ENCODE measurements at regions not wholly inside any gene's neighbourhood (a gene's known extent, or its start where the extent isn't known, plus 50 kb on each side); places are given as distances from the start of the nearest gene placed in this dataset.

GRCh38 chr14:85243321-85243720 is 286.6 kb upstream of the FLRT2 start:
- no peak overlapping the region for H3K4me2 ChIP-seq (ENCODE audit: low read length)
- no peak overlapping the region for H2AK5ac ChIP-seq (ENCODE audit: low read length)
- H3K27ac ChIP-seq (ENCODE audit: low read depth, low read length), result no peak overlapping the region
- no peaks in the 10 kb centered on the region for H3K9me3 ChIP-seq (ENCODE audit: insufficient read depth, low read depth, low read length)
- no peaks in the 10 kb centered on the region for H3K4me1 ChIP-seq (ENCODE audit: control insufficient read depth in 1 of 2, insufficient read depth in 2 of 2, low read length in 2 of 2)
- H2AFZ ChIP-seq (ENCODE audit: insufficient read depth, low read length, poor library complexity), result no peak overlapping the region
- no peak overlapping the region for H3K18ac ChIP-seq (ENCODE audit: low read length)
- H4K12ac ChIP-seq (ENCODE audit: low read depth, low read length), result no peak overlapping the region
- no peak overlapping the region for H3K23ac ChIP-seq (ENCODE audit: low read length)
- H2BK5ac ChIP-seq (ENCODE audit: low read depth, low read length, poor library complexity), result no peak overlapping the region
- H3K79me2 ChIP-seq (ENCODE audit: control insufficient read depth, insufficient read depth, low read length, poor library complexity), result no peaks in the 10 kb centered on the region
- H4K91ac ChIP-seq (ENCODE audit: low read depth, low read length), result no peak overlapping the region
- DNase-seq, result no peak
- H3K36me3 ChIP-seq (ENCODE audit: control insufficient read depth in 1 of 2, insufficient read depth in 2 of 2, low read length in 2 of 2), result no peaks in the 10 kb centered on the region
- H4K8ac ChIP-seq (ENCODE audit: low read depth, low read length), result no peak overlapping the region
- no CpG with 5 or more reads among the region's 1 CpG for WGBS (ENCODE audit: extremely low coverage, insufficient coverage, insufficient read length)
- H3K14ac ChIP-seq (ENCODE audit: low read length), result no peak overlapping the region
- H3K4me3 ChIP-seq (ENCODE audit: low read depth, low read length), result no peak overlapping the region
- no peaks in the 10 kb centered on the region for H3K27me3 ChIP-seq (ENCODE audit: insufficient read depth, low read length)
- no peaks in the 10 kb centered on the region for H3K79me1 ChIP-seq (ENCODE audit: low read length)
- H2BK12ac ChIP-seq (ENCODE audit: low read length), result no peak overlapping the region
- no peak overlapping the region for H3K4ac ChIP-seq (ENCODE audit: low read depth, low read length)
- H3K9ac ChIP-seq (ENCODE audit: low read length), result no peak overlapping the region
- H2BK120ac ChIP-seq (ENCODE audit: insufficient read depth, low read length, poor library complexity), result no peak overlapping the region

GRCh38 chr14:85247071-85247470 is 282.9 kb upstream of the FLRT2 start:
- WGBS (ENCODE audit: extremely low coverage, insufficient coverage, insufficient read length), result no CpG with 5 or more reads among the region's 3 CpGs
- Histone ChIP-seq H3K27ac (ENCODE audit: low read depth, low read length) (no peak overlapping the region), H3K4ac (ENCODE audit: low read depth, low read length) (no peak overlapping the region)

GRCh38 chr14:85248881-85249635 is 280.9 kb upstream of the FLRT2 start:
- Histone ChIP-seq H3K14ac (ENCODE audit: low read length) (peak overlapping the region; percentile 32), H2AK5ac (ENCODE audit: low read length) (peak overlapping the region; percentile 61), H3K4me1 (ENCODE audit: control insufficient read depth in 1 of 2, insufficient read depth in 2 of 2, low read length in 2 of 2) (peaks cover 6 to 7% of the 10 kb centered on the region in 2 experiments), H3K4ac (ENCODE audit: low read depth, low read length) (no peak overlapping the region), H2BK5ac (ENCODE audit: low read depth, low read length, poor library complexity) (peak overlapping the region; percentile 59), H3K4me3 (ENCODE audit: low read depth, low read length) (no peak overlapping the region), H2AFZ (ENCODE audit: insufficient read depth, low read length, poor library complexity) (no peak overlapping the region), H3K18ac (ENCODE audit: low read length) (no peak overlapping the region), H3K9ac (ENCODE audit: low read length) (no peak overlapping the region), H3K4me2 (ENCODE audit: low read length) (peak overlapping the region; percentile 38), H4K8ac (ENCODE audit: low read depth, low read length) (peak overlapping the region; percentile 56), H3K27me3 (ENCODE audit: insufficient read depth, low read length) (no peaks in the 10 kb centered on the region), H2BK120ac (ENCODE audit: insufficient read depth, low read length, poor library complexity) (peak overlapping the region; percentile 27), H4K91ac (ENCODE audit: low read depth, low read length) (no peak overlapping the region), H3K79me2 (ENCODE audit: control insufficient read depth, insufficient read depth, low read length, poor library complexity) (no peaks in the 10 kb centered on the region), H3K23ac (ENCODE audit: low read length) (no peak overlapping the region), H3K27ac (ENCODE audit: low read depth, low read length) (peak overlapping the region; percentile 78), H4K12ac (ENCODE audit: low read depth, low read length) (no peak overlapping the region), H2BK12ac (ENCODE audit: low read length) (no peak overlapping the region), H3K9me3 (ENCODE audit: insufficient read depth, low read depth, low read length) (no peaks in the 10 kb centered on the region), H3K36me3 (ENCODE audit: control insufficient read depth in 1 of 2, insufficient read depth in 2 of 2, low read length in 2 of 2) (no peaks in the 10 kb centered on the region), H3K79me1 (ENCODE audit: low read length) (peaks cover 5% of the 10 kb centered on the region)
- no CpG with 5 or more reads among the region's 4 CpGs for WGBS (ENCODE audit: extremely low coverage, insufficient coverage, insufficient read length)
- DNase-seq, result no peak

More at GRCh38 chr14:85247071-85247470, 282.9 kb upstream of the FLRT2 start:
- Histone ChIP-seq H4K8ac (ENCODE audit: low read depth, low read length) (no peak overlapping the region), H3K9ac (ENCODE audit: low read length) (no peak overlapping the region), H3K36me3 (ENCODE audit: control insufficient read depth in 1 of 2, insufficient read depth in 2 of 2, low read length in 2 of 2) (no peaks in the 10 kb centered on the region), H3K9me3 (ENCODE audit: insufficient read depth, low read depth, low read length) (no peaks in the 10 kb centered on the region), H2BK5ac (ENCODE audit: low read depth, low read length, poor library complexity) (no peak overlapping the region), H2BK120ac (ENCODE audit: insufficient read depth, low read length, poor library complexity) (no peak overlapping the region), H3K79me1 (ENCODE audit: low read length) (peaks cover 5% of the 10 kb centered on the region), H3K4me1 (ENCODE audit: control insufficient read depth in 1 of 2, insufficient read depth in 2 of 2, low read length in 2 of 2) (peaks cover 6 to 7% of the 10 kb centered on the region in 2 experiments), H3K4me2 (ENCODE audit: low read length) (no peak overlapping the region), H2AFZ (ENCODE audit: insufficient read depth, low read length, poor library complexity) (no peak overlapping the region), H2AK5ac (ENCODE audit: low read length) (no peak overlapping the region), H3K23ac (ENCODE audit: low read length) (no peak overlapping the region), H3K27me3 (ENCODE audit: insufficient read depth, low read length) (no peaks in the 10 kb centered on the region), H4K12ac (ENCODE audit: low read depth, low read length) (no peak overlapping the region), H3K18ac (ENCODE audit: low read length) (no peak overlapping the region), H4K91ac (ENCODE audit: low read depth, low read length) (no peak overlapping the region), H3K4me3 (ENCODE audit: low read depth, low read length) (no peak overlapping the region), H3K79me2 (ENCODE audit: control insufficient read depth, insufficient read depth, low read length, poor library complexity) (no peaks in the 10 kb centered on the region), H2BK12ac (ENCODE audit: low read length) (no peak overlapping the region), H3K14ac (ENCODE audit: low read length) (no peak overlapping the region)
- no peak for DNase-seq

- no peak overlapping the region for H4K12ac ChIP-seq (ENCODE audit: low read depth, low read length)
- H3K4me3 ChIP-seq (ENCODE audit: low read depth, low read length), result no peak overlapping the region
- no peak overlapping the region for H3K23ac ChIP-seq (ENCODE audit: low read length)
- no peak for DNase-seq
- no peaks in the 10 kb centered on the region for H3K79me2 ChIP-seq (ENCODE audit: control insufficient read depth, insufficient read depth, low read length, poor library complexity)
- H2AK5ac ChIP-seq (ENCODE audit: low read length), result no peak overlapping the region
- no peak overlapping the region for H2BK120ac ChIP-seq (ENCODE audit: insufficient read depth, low read length, poor library complexity)
- H3K4me2 ChIP-seq (ENCODE audit: low read length), result no peak overlapping the region
- H3K27ac ChIP-seq (ENCODE audit: low read depth, low read length), result no peak overlapping the region
- H3K36me3 ChIP-seq (ENCODE audit: control insufficient read depth in 1 of 2, insufficient read depth in 2 of 2, low read length in 2 of 2), result no peaks in the 10 kb centered on the region
- no peak overlapping the region for H2BK12ac ChIP-seq (ENCODE audit: low read length)
- H3K9ac ChIP-seq (ENCODE audit: low read length), result no peak overlapping the region
- H3K14ac ChIP-seq (ENCODE audit: low read length), result no peak overlapping the region
- H3K27me3 ChIP-seq (ENCODE audit: insufficient read depth, low read length), result no peaks in the 10 kb centered on the region
- no peak overlapping the region for H2BK5ac ChIP-seq (ENCODE audit: low read depth, low read length, poor library complexity)
- H3K18ac ChIP-seq (ENCODE audit: low read length), result no peak overlapping the region
- H3K4me1 ChIP-seq (ENCODE audit: control insufficient read depth in 1 of 2, insufficient read depth in 2 of 2, low read length in 2 of 2), result peaks cover 6 to 7% of the 10 kb centered on the region in 2 experiments
- H3K9me3 ChIP-seq (ENCODE audit: insufficient read depth, low read depth, low read length), result no peaks in the 10 kb centered on the region
- H3K79me1 ChIP-seq (ENCODE audit: low read length), result peaks cover 5% of the 10 kb centered on the region
- WGBS (ENCODE audit: extremely low coverage, insufficient coverage, insufficient read length), result no CpG with 5 or more reads among the region's 8 CpGs
- no peak overlapping the region for H4K91ac ChIP-seq (ENCODE audit: low read depth, low read length)
- H2AFZ ChIP-seq (ENCODE audit: insufficient read depth, low read length, poor library complexity), result no peak overlapping the region
- no peak overlapping the region for H3K4ac ChIP-seq (ENCODE audit: low read depth, low read length)
- H4K8ac ChIP-seq (ENCODE audit: low read depth, low read length), result no peak overlapping the region
These were observed 279.3 kb upstream of the FLRT2 start for GRCh38 chr14:85250414-85251189.
